Tibial artery (tissue), 4 donors: ENCODE measurements at regions not wholly inside any gene's neighbourhood (a gene's known extent, or its start where the extent isn't known, plus 50 kb on each side); places are given as distances from the start of the nearest gene placed in this dataset.

Source experiments
- DNase-seq, 2 donors: peaks; one replicate each; pipeline ENCODE4 v3.0.0-alpha.2; 2019
- H3K27ac ChIP-seq, 2 donors: fragments of 200-600 bp; sonication (generic) in 1 of 2; 1 replicate in 1 of 2; 2 replicates in 1 of 2; pipeline ENCODE4 v1.5.1; 2018 to 2019; ENCODE audit warnings: mild to moderate bottlenecking in 1 of 2
- H3K27me3 ChIP-seq, 2 donors: fragments of 200-600 bp; sonication (generic) in 1 of 2; one replicate each; pipeline versions ENCODE4 v1.5.1 to v1.6.0; 2016 to 2019
- H3K36me3 ChIP-seq, 3 donors: fragments of 200-600 bp; sonication (generic) in 2 of 3; one replicate each; pipeline ENCODE4 v1.5.1; 2016 to 2019; ENCODE audit warnings: mild to moderate bottlenecking in 2 of 3
- H3K4me1 ChIP-seq, 4 donors: fragments of 200-600 bp; sonication (generic) in 2 of 4; 1 replicate in 3 of 4; 2 replicates in 1 of 4; pipeline ENCODE4 v1.5.1; 2016 to 2019
- H3K4me3 ChIP-seq, 2 donors: fragments of 200-600 bp; sonication (generic) in 1 of 2; 1 replicate in 1 of 2; 2 replicates in 1 of 2; pipeline ENCODE4 v1.5.1; 2018 to 2019; ENCODE audit warnings: mild to moderate bottlenecking in 2 of 2
- H3K9me3 ChIP-seq, 3 donors: fragments of 200-600 bp; sonication (generic) in 1 of 3; one replicate each; pipeline ENCODE4 v1.5.1; 2016 to 2019
- CTCF ChIP-seq, 2 experiments: fragments of 200-600 bp in 1 of 2; fragments of 450-650 bp in 1 of 2; IDR thresholded peaks; one replicate each; pipeline ENCODE4 v1.5.1; 2017 to 2019; ENCODE audit warnings: antibody characterized with exemption in 2 of 2, mild to moderate bottlenecking in 1 of 2, moderate library complexity in 1 of 2
- intact Hi-C: fragments of 100-400 bp; cut with DNase I; formaldehyde crosslinking; loops from one replicate; pipeline ENCODE4 v1.15.0; 2023; ENCODE audit warnings: low total_unique reads

DNA sequence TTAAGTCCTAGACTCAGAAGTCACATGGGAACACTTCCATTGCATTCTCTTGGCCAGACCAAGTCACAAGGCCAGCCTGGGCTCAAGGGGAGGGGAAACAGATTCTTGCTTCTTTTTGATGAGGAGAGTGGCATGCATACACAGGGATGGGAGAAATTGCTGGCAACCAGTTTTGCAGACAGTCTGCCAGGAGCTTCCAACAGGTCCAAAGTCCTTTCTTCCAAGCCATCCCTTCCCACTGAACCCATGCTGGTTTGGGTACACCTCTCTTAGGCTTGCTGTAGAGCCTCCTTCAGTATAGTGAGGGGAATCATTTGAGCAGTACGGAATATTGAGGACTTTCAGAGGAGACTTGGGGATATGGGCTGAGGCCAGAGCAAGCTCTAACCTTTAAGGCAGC lies 267.8 kb downstream of the BCOR start:
- H3K27ac ChIP-seq: no peak overlapping the region
- intact Hi-C loops: loop anchor here (10.0 kb wide), 2 partner anchors 185 to 435 kb away; no protein-coding TSS in a partner anchor

GRCh38 chrX:39830414-39830813 lies 267.3 kb downstream of the BCOR start:
- Histone ChIP-seq H3K27me3 (no peaks in the 10 kb centered on the region), H3K9me3 (peaks cover 0 to 7% (median 0%) of the 10 kb centered on the region in 3 donors), H3K27ac (no peak overlapping the region), H3K4me3 (no peak overlapping the region), H3K36me3 (no peaks in the 10 kb centered on the region), H3K4me1 (no peaks in the 10 kb centered on the region)
- DNase-seq: no peak
- intact Hi-C loops: no loop called here
- no peak for TF ChIP-seq CTCF (IDR thresholded peaks at IDR 0.05)

More for the DNA sequence above, 267.8 kb downstream of the BCOR start:
- TF ChIP-seq CTCF (IDR thresholded peaks at IDR 0.05): no peak
- Histone ChIP-seq H3K9me3 (peaks cover 0 to 7% (median 0%) of the 10 kb centered on the region in 3 donors), H3K36me3 (no peaks in the 10 kb centered on the region), H3K4me3 (no peak overlapping the region), H3K27me3 (no peaks in the 10 kb centered on the region), H3K4me1 (no peaks in the 10 kb centered on the region)
- DNase-seq: no peak

- no peak overlapping the region for H3K4me3 ChIP-seq
- intact Hi-C loops: no loop called here
- H3K36me3 ChIP-seq: no peaks in the 10 kb centered on the region
- no peak for TF ChIP-seq CTCF (IDR thresholded peaks at IDR 0.05)
- peaks cover 0 to 7% (median 0%) of the 10 kb centered on the region in 3 donors for H3K9me3 ChIP-seq
- no peak for DNase-seq
- no peaks in the 10 kb centered on the region for H3K27me3 ChIP-seq
- no peak overlapping the region for H3K27ac ChIP-seq
- peaks cover 0 to 3% (median 0%) of the 10 kb centered on the region in 4 donors for H3K4me1 ChIP-seq
These were observed 265.5 kb downstream of the BCOR start for GRCh38 chrX:39832211-39832610.

GRCh38 chrX:39834600-39834999 lies 263.2 kb downstream of the BCOR start:
- H3K4me3 ChIP-seq: no peak overlapping the region
- H3K36me3 ChIP-seq: no peaks in the 10 kb centered on the region
- H3K27ac ChIP-seq: no peak overlapping the region
- no peaks in the 10 kb centered on the region for H3K27me3 ChIP-seq
- no peak for DNase-seq
- peaks cover 0 to 4% (median 0%) of the 10 kb centered on the region in 3 donors for H3K9me3 ChIP-seq
- H3K4me1 ChIP-seq: peaks cover 0 to 3% (median 0%) of the 10 kb centered on the region in 4 donors
- intact Hi-C loops: no loop called here
- TF ChIP-seq CTCF (IDR thresholded peaks at IDR 0.05): no peak

- Histone ChIP-seq H3K27me3 (no peaks in the 10 kb centered on the region), H3K4me3 (no peak overlapping the region), H3K4me1 (peaks cover 0 to 7% (median 3%) of the 10 kb centered on the region in 4 donors), H3K36me3 (no peaks in the 10 kb centered on the region), H3K9me3 (no peaks in the 10 kb centered on the region), H3K27ac (no peak overlapping the region)
- no peak for TF ChIP-seq CTCF (IDR thresholded peaks at IDR 0.05)
- DNase-seq: no peak
- intact Hi-C loops: no loop called here
These were observed 262.5 kb downstream of the BCOR start for GRCh38 chrX:39835241-39835640.

GRCh38 chrX:39835776-39836175 lies 262.0 kb downstream of the BCOR start:
- no peaks in the 10 kb centered on the region for H3K27me3 ChIP-seq
- H3K27ac ChIP-seq: no peak overlapping the region
- H3K4me3 ChIP-seq: no peak overlapping the region
- no peaks in the 10 kb centered on the region for H3K9me3 ChIP-seq
- H3K36me3 ChIP-seq: no peaks in the 10 kb centered on the region
- no peak for DNase-seq
- H3K4me1 ChIP-seq: peaks cover 0 to 9% (median 4%) of the 10 kb centered on the region in 4 donors
- no peak for TF ChIP-seq CTCF (IDR thresholded peaks at IDR 0.05)
- intact Hi-C loops: no loop called here
